NCI-H146 treated with DMSO at 0.1 percent for 48 hours (cell line): ENCODE measurements at regions not wholly inside any gene's neighbourhood (a gene's known extent, or its start where the extent isn't known, plus 50 kb on each side); places are given as distances from the start of the nearest gene placed in this dataset.
A peak's percentile ranks its signal among the peaks of the same experiment; 100 is the strongest.

ENCODE experiments used
- DNase-seq: peaks from one replicate; lab custom pipeline; 2025; ENCODE audit not compliant: unreplicated experiment; lab: John Stamatoyannopoulos, UW

- DNase-seq = no peak
Measured at GRCh38 chrX:45889471-45889870, 655.8 kb downstream of the ZNF674 start.

GRCh38 chrX:45888518-45888917 lies 656.7 kb downstream of the ZNF674 start:
- no peak for DNase-seq

GRCh38 chrX:45885931-45886330 lies 659.3 kb downstream of the ZNF674 start:
- DNase-seq = no peak

- no peak for DNase-seq
Measured at GRCh38 chrX:45879512-45879911, 665.7 kb downstream of the ZNF674 start.

- DNase-seq = no peak
Measured at GRCh38 chrX:45876206-45876605, 669.0 kb downstream of the ZNF674 start.

GRCh38 chrX:45873781-45874180 lies 671.4 kb downstream of the ZNF674 start:
- DNase-seq = peak; percentile 40

GRCh38 chrX:45872480-45872879 lies 671.8 kb upstream of the DIPK2B start:
- no peak for DNase-seq

GRCh38 chrX:45868425-45868824 lies 667.7 kb upstream of the DIPK2B start:
- DNase-seq = no peak

GRCh38 chrX:45862801-45863200 lies 662.1 kb upstream of the DIPK2B start:
- no peak for DNase-seq

GRCh38 chrX:45860450-45860849 lies 659.8 kb upstream of the DIPK2B start:
- no peak for DNase-seq

- DNase-seq = no peak
Measured at GRCh38 chrX:45859407-45859806, 658.7 kb upstream of the DIPK2B start.

- peak; percentile 1 for DNase-seq
Measured at GRCh38 chrX:45852884-45853283, 652.2 kb upstream of the DIPK2B start.

GRCh38 chrX:45851434-45851991 lies 650.8 kb upstream of the DIPK2B start:
- peak; percentile 57 for DNase-seq

- peak; percentile 19 for DNase-seq
Measured at GRCh38 chrX:45850775-45851433, 650.2 kb upstream of the DIPK2B start.

- DNase-seq = peak; percentile 22
Measured at GRCh38 chrX:45850197-45850774, 649.6 kb upstream of the DIPK2B start.

- peak; percentile 8 for DNase-seq
Measured at GRCh38 chrX:45849261-45849862, 648.7 kb upstream of the DIPK2B start.

GRCh38 chrX:45847961-45848360 lies 647.3 kb upstream of the DIPK2B start:
- no peak for DNase-seq

GRCh38 chrX:45846328-45846727 lies 645.7 kb upstream of the DIPK2B start:
- DNase-seq = no peak

GRCh38 chrX:45845142-45845541 lies 644.5 kb upstream of the DIPK2B start:
- DNase-seq = no peak

GRCh38 chrX:45843518-45843917 lies 642.8 kb upstream of the DIPK2B start:
- no peak for DNase-seq

GRCh38 chrX:45842926-45843315 lies 642.2 kb upstream of the DIPK2B start:
- DNase-seq = no peak

- no peak for DNase-seq
Measured at GRCh38 chrX:45842207-45842925, 641.7 kb upstream of the DIPK2B start.
